GM12878 (cell line): ENCODE measurements at regions not wholly inside any gene's neighbourhood (a gene's known extent, or its start where the extent isn't known, plus 50 kb on each side); places are given as distances from the start of the nearest gene placed in this dataset.

Source experiments
- ATF2 ChIP-seq: IDR thresholded peaks from 2 replicates; pipeline ENCODE4 v1.6.1; 2012; ENCODE audit warnings: low read length, inconsistent platforms
- ATF7 ChIP-seq: fragments of 450-650 bp; IDR thresholded peaks from 2 replicates; pipeline ENCODE4 v1.6.1; 2016; ENCODE audit warnings: low read depth, mild to moderate bottlenecking
- CEBPZ ChIP-seq: fragments of 150-350 bp; IDR thresholded peaks from 2 replicates; pipeline ENCODE4 v1.6.1; 2016; ENCODE audit warnings: low read depth, low read length
- CREB1 ChIP-seq: IDR thresholded peaks from 2 replicates; pipeline ENCODE4 v1.6.1; 2012; ENCODE audit warnings: low read depth, mild to moderate bottlenecking, inconsistent platforms
- ELK1 ChIP-seq: IDR thresholded peaks from 2 replicates; pipeline ENCODE4 v1.6.1; 2012; ENCODE audit warnings: low read depth, low read length, improper control_type of control experiment
- GATAD2B ChIP-seq: fragments of 450-650 bp; conservative IDR thresholded peaks from 2 replicates; pipeline ENCODE4 v1.6.1; 2017; ENCODE audit warnings: low read depth, mild to moderate bottlenecking, moderate library complexity
- HCFC1 ChIP-seq: fragments of 150-350 bp; IDR thresholded peaks from 2 replicates; pipeline ENCODE4 v1.6.1; 2014; ENCODE audit warnings: low read length
- IKZF2 ChIP-seq, 2 experiments: fragments of 450-650 bp; IDR thresholded peaks; 2 replicates each; pipeline ENCODE4 v1.6.1; 2017; ENCODE audit warnings: mild to moderate bottlenecking in 2 of 2, moderate library complexity in 2 of 2
- JUNB ChIP-seq: IDR thresholded peaks from 2 replicates; pipeline ENCODE4 v1.6.1; 2016; ENCODE audit warnings: antibody characterized with exemption, mild to moderate bottlenecking
- JUND ChIP-seq: IDR thresholded peaks from 2 replicates; pipeline ENCODE4 v1.6.1; 2012; ENCODE audit warnings: low read depth, mild to moderate bottlenecking, low read length, improper control_type of control experiment, moderate library complexity
- MXI1 ChIP-seq: fragments of 150-350 bp; IDR thresholded peaks from 2 replicates; pipeline ENCODE4 v1.6.1; 2011; ENCODE audit warnings: low read depth, mild to moderate bottlenecking, inconsistent platforms, low read length, improper control_type of control experiment
- PAX8 ChIP-seq: fragments of 450-650 bp; IDR thresholded peaks from 2 replicates; pipeline ENCODE4 v1.6.1; 2017; ENCODE audit warnings: mild to moderate bottlenecking, moderate library complexity
- SMARCA5 ChIP-seq: fragments of 450-650 bp; IDR thresholded peaks from 2 replicates; pipeline ENCODE4 v1.6.1; 2017; ENCODE audit warnings: mild to moderate bottlenecking
- SPI1 ChIP-seq: IDR thresholded peaks from 2 replicates; pipeline ENCODE4 v1.6.1; 2011; ENCODE audit warnings: low read depth, mild to moderate bottlenecking, low read length, moderate library complexity, borderline replicate concordance; ENCODE audit not compliant: insufficient read depth
- SRF ChIP-seq, 2 experiments: IDR thresholded peaks; 2 replicates each; pipeline ENCODE4 v1.6.1; 2011; ENCODE audit warnings: low read depth in 2 of 2, low read length in 2 of 2, mild to moderate bottlenecking in 1 of 2, moderate library complexity in 1 of 2
- ZNF207 ChIP-seq: fragments of 450-650 bp; IDR thresholded peaks from 2 replicates; pipeline ENCODE4 v1.6.1; 2014; ENCODE audit warnings: antibody characterized with exemption, mild to moderate bottlenecking, borderline replicate concordance
- ZNF274 ChIP-seq: IDR thresholded peaks from one replicate; pipeline ENCODE4 v1.8.0; 2011; ENCODE audit not compliant: insufficient read length, insufficient read depth
- TF ChIP-seq, protein P1 (sequence below): IDR thresholded peaks from 2 replicates; pipeline ENCODE4 v1.6.1; 2011; ENCODE audit warnings: low read depth, mild to moderate bottlenecking, low read length, moderate library complexity, borderline replicate concordance; ENCODE audit errors: extremely low read depth
- TF ChIP-seq, protein P2 (sequence below): fragments of 450-650 bp; IDR thresholded peaks from 2 replicates; pipeline ENCODE4 v1.6.1; 2016; ENCODE audit warnings: mild to moderate bottlenecking
- TF ChIP-seq, protein P3 (sequence below): IDR thresholded peaks from 2 replicates; pipeline ENCODE4 v1.6.1; 2011; ENCODE audit warnings: borderline replicate concordance, low read depth, mild to moderate bottlenecking, moderate library complexity, low read length; ENCODE audit not compliant: insufficient read depth, poor library complexity, severe bottlenecking

DNA sequence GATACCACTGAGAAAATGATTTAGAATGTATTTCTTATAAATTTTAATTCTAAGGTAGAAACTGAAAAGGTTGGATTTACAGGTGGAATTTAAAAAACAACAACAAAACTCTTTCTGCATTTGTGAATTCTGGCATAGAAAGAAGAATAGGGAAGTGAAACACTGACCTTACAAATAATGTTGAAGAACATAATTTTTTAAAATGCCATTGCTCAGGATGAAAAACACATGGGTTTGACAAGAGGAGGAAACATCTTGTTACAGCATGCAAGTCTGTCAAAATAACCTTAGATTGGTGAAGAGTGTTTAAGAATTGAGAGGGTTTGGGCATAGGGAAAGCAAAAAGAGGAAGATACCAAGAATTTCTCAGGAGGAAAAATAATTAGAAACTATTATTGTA, 184.3 kb downstream of the UBE2E3 start (continued):
- TF ChIP-seq, protein P1, sequence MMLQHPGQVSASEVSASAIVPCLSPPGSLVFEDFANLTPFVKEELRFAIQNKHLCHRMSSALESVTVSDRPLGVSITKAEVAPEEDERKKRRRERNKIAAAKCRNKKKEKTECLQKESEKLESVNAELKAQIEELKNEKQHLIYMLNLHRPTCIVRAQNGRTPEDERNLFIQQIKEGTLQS: no peak
- no peak for TF ChIP-seq ATF7
- peak in 1 of 2 experiments; percentile 49; a peak in 1 of 4 replicates for TF ChIP-seq IKZF2 (IDR thresholded peaks at IDR 0.05)
- TF ChIP-seq JUND: no peak
- TF ChIP-seq ELK1: no peak
- TF ChIP-seq CEBPZ: no peak
- TF ChIP-seq, protein P2, sequence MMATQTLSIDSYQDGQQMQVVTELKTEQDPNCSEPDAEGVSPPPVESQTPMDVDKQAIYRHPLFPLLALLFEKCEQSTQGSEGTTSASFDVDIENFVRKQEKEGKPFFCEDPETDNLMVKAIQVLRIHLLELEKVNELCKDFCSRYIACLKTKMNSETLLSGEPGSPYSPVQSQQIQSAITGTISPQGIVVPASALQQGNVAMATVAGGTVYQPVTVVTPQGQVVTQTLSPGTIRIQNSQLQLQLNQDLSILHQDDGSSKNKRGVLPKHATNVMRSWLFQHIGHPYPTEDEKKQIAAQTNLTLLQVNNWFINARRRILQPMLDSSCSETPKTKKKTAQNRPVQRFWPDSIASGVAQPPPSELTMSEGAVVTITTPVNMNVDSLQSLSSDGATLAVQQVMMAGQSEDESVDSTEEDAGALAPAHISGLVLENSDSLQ: peak; percentile 52
- no peak for TF ChIP-seq HCFC1
- TF ChIP-seq PAX8: no peak
- no peak for TF ChIP-seq SRF (IDR thresholded peaks at IDR 0.05; ENCODE audit: low read depth in 2 of 2, low read length in 2 of 2)
- TF ChIP-seq ZNF274: no peak
- TF ChIP-seq MXI1: peak; percentile 70; the same call in 1 of the 2 replicates
- TF ChIP-seq ZNF207: no peak
- TF ChIP-seq SPI1: peak; percentile 93
- no peak for TF ChIP-seq GATAD2B
- peak; percentile 21; the same call in 1 of the 2 replicates for TF ChIP-seq ATF2
- no peak for TF ChIP-seq SMARCA5
- TF ChIP-seq CREB1: 0 out of 2 replicates have a peak, but pooled peaks have one; percentile 2
- TF ChIP-seq JUNB: peak; percentile 25; the same call in 1 of the 2 replicates
- TF ChIP-seq, protein P3, sequence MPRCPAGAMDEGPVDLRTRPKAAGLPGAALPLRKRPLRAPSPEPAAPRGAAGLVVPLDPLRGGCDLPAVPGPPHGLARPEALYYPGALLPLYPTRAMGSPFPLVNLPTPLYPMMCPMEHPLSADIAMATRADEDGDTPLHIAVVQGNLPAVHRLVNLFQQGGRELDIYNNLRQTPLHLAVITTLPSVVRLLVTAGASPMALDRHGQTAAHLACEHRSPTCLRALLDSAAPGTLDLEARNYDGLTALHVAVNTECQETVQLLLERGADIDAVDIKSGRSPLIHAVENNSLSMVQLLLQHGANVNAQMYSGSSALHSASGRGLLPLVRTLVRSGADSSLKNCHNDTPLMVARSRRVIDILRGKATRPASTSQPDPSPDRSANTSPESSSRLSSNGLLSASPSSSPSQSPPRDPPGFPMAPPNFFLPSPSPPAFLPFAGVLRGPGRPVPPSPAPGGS: no peak
